Testis (tissue), 2 donors: ENCODE measurements at regions not wholly inside any gene's neighbourhood (a gene's known extent, or its start where the extent isn't known, plus 50 kb on each side); places are given as distances from the start of the nearest gene placed in this dataset.

Experiments used
- DNase-seq: peaks from one replicate; pipeline ENCODE4 v3.0.0-alpha.2; 2019
- H3K27ac ChIP-seq, 2 donors: fragments of 200-600 bp; sonication (generic); one replicate each; pipeline ENCODE4 v1.5.1; 2019
- H3K27me3 ChIP-seq: fragments of 200-600 bp; sonication (generic); one replicate; pipeline ENCODE4 v1.5.1; 2019
- H3K36me3 ChIP-seq: fragments of 200-600 bp; sonication (generic); one replicate; pipeline ENCODE4 v1.5.1; 2017; ENCODE audit warnings: low read depth; ENCODE audit errors: missing control alignments
- H3K4me1 ChIP-seq: fragments of 200-600 bp; sonication (generic); one replicate; pipeline ENCODE4 v1.5.1; 2019
- H3K4me3 ChIP-seq, 2 donors: fragments of 200-600 bp; sonication (generic); one replicate each; pipeline ENCODE4 v1.5.1; 2017 to 2019
- H3K9me3 ChIP-seq: fragments of 200-600 bp; sonication (generic); one replicate; pipeline ENCODE4 v1.5.1; 2017
- CTCF ChIP-seq, 3 experiments: fragments of 450-650 bp in 2 of 3; fragments of 200-600 bp in 1 of 3; sonication (generic) in 1 of 3; IDR thresholded peaks; one replicate each; pipeline ENCODE4 v1.5.1; 2016 to 2019; ENCODE audit warnings: antibody characterized with exemption in 3 of 3, mild to moderate bottlenecking in 2 of 3, moderate library complexity in 1 of 3
- POLR2A ChIP-seq: fragments of 450-650 bp; IDR thresholded peaks from one replicate; pipeline ENCODE4 v1.6.1; 2017; ENCODE audit warnings: antibody characterized with exemption, mild to moderate bottlenecking, moderate library complexity
- WGBS, 2 donors: methylation state at CpG; one replicate each; pipeline ENCODE4 v1.1.5; 2018; 5-methylcytosine and 5-hydroxymethylcytosine counted together
- intact Hi-C: fragments of 100-400 bp; cut with DNase I; formaldehyde crosslinking; loops from one replicate; pipeline ENCODE4 v1.15.1; 2023; ENCODE audit warnings: low total_unique reads

- Histone ChIP-seq H3K27ac (no peak overlapping the region), H3K4me3 (no peak overlapping the region), H3K36me3 (no peaks in the 10 kb centered on the region), H3K4me1 (no peaks in the 10 kb centered on the region), H3K9me3 (no peaks in the 10 kb centered on the region), H3K27me3 (no peaks in the 10 kb centered on the region)
- intact Hi-C loops = no loop called here
- TF ChIP-seq POLR2A (no peak), CTCF (IDR thresholded peaks at IDR 0.05) (no peak)
- 71 to 81% methylated on average over 1 of the region's 1 CpG for WGBS, 2 donors
- DNase-seq = no peak
Observed at GRCh38 chr4:110876866-110877265, 254.0 kb upstream of the PITX2 start.

- H3K4me1 ChIP-seq = no peaks in the 10 kb centered on the region
- no peak overlapping the region for H3K27ac ChIP-seq
- no peak overlapping the region for H3K4me3 ChIP-seq
- intact Hi-C loops = no loop called here
- H3K9me3 ChIP-seq = no peaks in the 10 kb centered on the region
- DNase-seq = no peak
- no peaks in the 10 kb centered on the region for H3K36me3 ChIP-seq
- WGBS, 2 donors = 66 to 90% methylated on average over 2 of the region's 2 CpGs
- no peaks in the 10 kb centered on the region for H3K27me3 ChIP-seq
- no peak for TF ChIP-seq POLR2A
Observed at GRCh38 chr4:110877778-110878370, 255.0 kb upstream of the PITX2 start.

GRCh38 chr4:110878413-110878812, 255.5 kb upstream of the PITX2 start:
- H3K9me3 ChIP-seq = no peaks in the 10 kb centered on the region
- no peak for DNase-seq
- no peak overlapping the region for H3K4me3 ChIP-seq
- TF ChIP-seq CTCF (IDR thresholded peaks at IDR 0.05) = no peak
- no peak for TF ChIP-seq POLR2A
- H3K27ac ChIP-seq = no peak overlapping the region
- H3K27me3 ChIP-seq = no peaks in the 10 kb centered on the region
- no peaks in the 10 kb centered on the region for H3K4me1 ChIP-seq
- WGBS, 2 donors = 73 to 74% methylated on average over 2 of the region's 2 CpGs
- no peaks in the 10 kb centered on the region for H3K36me3 ChIP-seq
- intact Hi-C loops = no loop called here

- intact Hi-C loops = no loop called here
- no peak for DNase-seq
- TF ChIP-seq POLR2A = no peak
- no peak for TF ChIP-seq CTCF (IDR thresholded peaks at IDR 0.05)
- Histone ChIP-seq H3K4me3 (no peak overlapping the region), H3K36me3 (no peaks in the 10 kb centered on the region), H3K4me1 (no peaks in the 10 kb centered on the region), H3K27ac (no peak overlapping the region), H3K9me3 (no peaks in the 10 kb centered on the region), H3K27me3 (no peaks in the 10 kb centered on the region)
- WGBS, 2 donors = 82 to 86% methylated on average over 3 of the region's 3 CpGs
Observed at GRCh38 chr4:110878956-110879355, 256.1 kb upstream of the PITX2 start.

- Histone ChIP-seq H3K9me3 (no peaks in the 10 kb centered on the region), H3K4me3 (no peak overlapping the region), H3K4me1 (no peaks in the 10 kb centered on the region), H3K36me3 (no peaks in the 10 kb centered on the region), H3K27me3 (no peaks in the 10 kb centered on the region), H3K27ac (no peak overlapping the region)
- TF ChIP-seq POLR2A (no peak), CTCF (IDR thresholded peaks at IDR 0.05) (no peak)
- intact Hi-C loops = no loop called here
- 71 to 74% methylated on average over 6 of the region's 6 CpGs for WGBS, 2 donors
- no peak for DNase-seq
Observed at GRCh38 chr4:110886270-110886669, 263.4 kb upstream of the PITX2 start.
